K562 (cell line): ENCODE measurements at regions not wholly inside any gene's neighbourhood (a gene's known extent, or its start where the extent isn't known, plus 50 kb on each side); places are given as distances from the start of the nearest gene placed in this dataset.

Experiments used
- ATAC-seq: fragments of 200-7000 bp; cut with Tn5 transposase; 3 replicates; pipeline ENCODE4 v1.9.1; 2020; ENCODE audit warnings: moderate library complexity
- BruUV-seq: library from RNA; stranded (reverse); fragments of 400-500 nt; replicated peaks from 2 replicates; lab custom pipeline; 2021; lab: Mats Ljungman, UMichigan
- CTCF ChIA-PET: fragments of 300-600 bp; formaldehyde crosslinking; extraction: SDS; loops from one replicate; lab custom pipeline; 2021; ENCODE audit warnings: low intra/inter-chr PET ratio; lab: Yijun Ruan, JAX
- POLR2A ChIA-PET: fragments of 300-600, 350-650 bp; sonication (Branson Sonifier 250); formaldehyde crosslinking; extraction: SDS; loops from one replicate; lab custom pipeline; 2021; ENCODE audit warnings: antibody characterized with exemption, inconsistent platforms; lab: Yijun Ruan, JAX
- DNase-seq, 4 experiments: peaks; one replicate each; pipeline versions ENCODE4 v3.0.0 to v3.0.0-alpha.2; 2011 to 2018; ENCODE audit warnings: low spot score in 3 of 4, mixed read lengths in 3 of 4; ENCODE audit errors: extremely low read depth in 1 of 4
- FAIRE-seq: peaks from 2 replicates; lab custom pipeline; 2011; peaks lifted over from hg19 to GRCh38; lab: Jason Lieb, UNC
- H2AFZ ChIP-seq: 2 replicates; pipeline ENCODE4 v1.6.0; 2011; ENCODE audit warnings: low read depth, low read length, control low read depth, inconsistent platforms
- H3K27ac ChIP-seq: fragments of 200-600 bp; 3 replicates; pipeline ENCODE4 v1.8.0; 2011; ENCODE audit warnings: low read depth, mild to moderate bottlenecking, control low read depth, inconsistent platforms, low read length, moderate library complexity, mixed read lengths; ENCODE audit errors: extremely low read depth
- H3K27me3 ChIP-seq, 2 experiments: fragments of 300-600 bp in 1 of 2; 2 replicates in 1 of 2; 3 replicates in 1 of 2; pipeline versions ENCODE4 v1.6.0 to v1.8.0; 2011; ENCODE audit warnings: inconsistent platforms in 2 of 2, low read length in 2 of 2, mild to moderate bottlenecking in 1 of 2, mixed read lengths in 1 of 2, moderate library complexity in 1 of 2; ENCODE audit not compliant: control insufficient read depth in 2 of 2, insufficient read depth in 2 of 2
- H3K36me3 ChIP-seq: fragments of 300-600 bp; 3 replicates; pipeline ENCODE4 v1.8.0; 2011; ENCODE audit warnings: mild to moderate bottlenecking, low read length, inconsistent platforms; ENCODE audit not compliant: control insufficient read depth, insufficient read depth
- H3K4me1 ChIP-seq, 2 experiments: fragments of 200-600 bp in 1 of 2; replicated peaks in 1 of 2; 2 replicates in 1 of 2; 3 replicates in 1 of 2; pipeline versions ENCODE4 v1.5.1 to v1.8.0; 2011; ENCODE audit warnings: inconsistent platforms in 2 of 2, low read length in 2 of 2, mild to moderate bottlenecking in 1 of 2, mixed read lengths in 1 of 2, moderate library complexity in 1 of 2; ENCODE audit not compliant: control insufficient read depth in 2 of 2, insufficient read depth in 2 of 2
- H3K4me2 ChIP-seq: 2 replicates; pipeline ENCODE4 v1.6.1; 2011; ENCODE audit warnings: low read length, control low read depth, inconsistent platforms, mixed read lengths; ENCODE audit not compliant: insufficient read depth
- H3K4me3 ChIP-seq: fragments of 200-600 bp; sonication (generic), shearing (Covaris generic); 2 replicates; pipeline ENCODE4 v1.5.1; 2016; ENCODE audit warnings: control low read depth, inconsistent platforms
- H3K79me2 ChIP-seq: fragments of 200-600 bp; 3 replicates; pipeline ENCODE4 v1.8.0; 2011; ENCODE audit warnings: low read length, inconsistent platforms; ENCODE audit not compliant: control insufficient read depth, insufficient read depth
- H3K9ac ChIP-seq, 2 experiments: 2 replicates each; pipeline versions ENCODE4 v1.6.0 to v1.6.1; 2011; ENCODE audit warnings: low read depth in 2 of 2, low read length in 2 of 2, control low read depth in 1 of 2, inconsistent platforms in 1 of 2, mild to moderate bottlenecking in 1 of 2, mixed read lengths in 1 of 2; ENCODE audit not compliant: insufficient read depth in 1 of 2
- H3K9me1 ChIP-seq: one replicate; pipeline ENCODE4 v1.6.0; 2011; ENCODE audit warnings: inconsistent platforms, mild to moderate bottlenecking, low read length, moderate library complexity; ENCODE audit not compliant: control insufficient read depth, insufficient read depth
- H3K9me3 ChIP-seq: replicated peaks from 2 replicates; pipeline ENCODE4 v1.5.1; 2011; ENCODE audit warnings: low read depth, low read length, inconsistent platforms; ENCODE audit not compliant: control insufficient read depth, insufficient read depth
- H4K20me1 ChIP-seq: replicated peaks from 2 replicates; pipeline ENCODE4 v1.6.1; 2011; ENCODE audit warnings: low read length, inconsistent platforms, mixed read lengths; ENCODE audit not compliant: control insufficient read depth, insufficient read depth
- ARHGAP35 ChIP-seq: fragments of 450-650 bp; IDR thresholded peaks from 2 replicates; pipeline ENCODE4 v1.6.1; 2018; ENCODE audit not compliant: partially characterized antibody
- DNMT1 ChIP-seq: fragments of 450-650 bp; IDR thresholded peaks from 2 replicates; pipeline ENCODE4 v1.6.1; 2016; ENCODE audit warnings: antibody characterized with exemption, mild to moderate bottlenecking
- E2F5 ChIP-seq: sonication (generic); formaldehyde crosslinking; IDR thresholded peaks from 2 replicates; pipeline ENCODE4 v1.8.0; 2022; ENCODE audit warnings: mild to moderate bottlenecking, missing genetic modification reagents
- EHMT2 ChIP-seq: fragments of 450-650 bp; IDR thresholded peaks from 2 replicates; pipeline ENCODE4 v1.6.1; 2018; ENCODE audit warnings: antibody characterized with exemption
- HDAC1 ChIP-seq, 2 experiments: fragments of 450-650 bp; IDR thresholded peaks; 2 replicates each; pipeline ENCODE4 v1.6.1; 2016 to 2017; ENCODE audit warnings: inconsistent platforms in 1 of 2, mild to moderate bottlenecking in 1 of 2, moderate library complexity in 1 of 2
- MYNN ChIP-seq, 2 experiments: sonication (generic); formaldehyde crosslinking in 1 of 2; IDR thresholded peaks; 2 replicates each; pipeline versions ENCODE4 v1.5.0 to v1.6.1; 2016 to 2020; ENCODE audit warnings: antibody characterized with exemption in 1 of 2, missing genetic modification reagents in 1 of 2
- RB1 ChIP-seq: fragments of 450-650 bp; IDR thresholded peaks from 2 replicates; pipeline ENCODE4 v1.6.1; 2017; ENCODE audit warnings: low read depth, mild to moderate bottlenecking
- SNRNP70 ChIP-seq: fragments of 200-400 bp; formaldehyde crosslinking; optimal IDR thresholded peaks from 2 replicates; pipeline ENCODE3; 2017; ENCODE audit warnings: low read depth, low read length
- VEZF1 ChIP-seq: fragments of 200-800 bp; sonication (Bioruptor generic); IDR thresholded peaks from 2 replicates; pipeline ENCODE4 v1.6.1; 2017; ENCODE audit warnings: missing genetic modification characterization, missing compliant biosample characterization
- ZNF24 ChIP-seq: fragments of 450-650 bp; IDR thresholded peaks from 2 replicates; pipeline ENCODE4 v1.6.1; 2016
- ZNF76 ChIP-seq: fragments of 250-450 bp; sonication (Bioruptor Pico); IDR thresholded peaks from 2 replicates; pipeline ENCODE4 v1.4.0; 2020; ENCODE audit warnings: mild to moderate bottlenecking, moderate library complexity, borderline replicate concordance
- WGBS: fragments of 100-300 bp; shearing (Covaris generic); methylation state at CpG from one replicate; pipeline ENCODE4 v1.1.6; 2016; ENCODE audit warnings: low coverage, mixed read lengths; ENCODE audit not compliant: insufficient coverage; ENCODE audit errors: missing lambda C conversion rate; 5-methylcytosine and 5-hydroxymethylcytosine counted together
- in situ Hi-C: fragments of 300-500 bp; cut with MboI; formaldehyde crosslinking; loops from 4 replicates; pipeline ENCODE4 v1.15.0; 2018; ENCODE audit warnings: inconsistent platforms, mixed read lengths
- intact Hi-C: fragments of 100-400 bp; cut with micrococcal nuclease; formaldehyde crosslinking; loops from 2 replicates; pipeline ENCODE4 v1.14.2; 2022

DNA sequence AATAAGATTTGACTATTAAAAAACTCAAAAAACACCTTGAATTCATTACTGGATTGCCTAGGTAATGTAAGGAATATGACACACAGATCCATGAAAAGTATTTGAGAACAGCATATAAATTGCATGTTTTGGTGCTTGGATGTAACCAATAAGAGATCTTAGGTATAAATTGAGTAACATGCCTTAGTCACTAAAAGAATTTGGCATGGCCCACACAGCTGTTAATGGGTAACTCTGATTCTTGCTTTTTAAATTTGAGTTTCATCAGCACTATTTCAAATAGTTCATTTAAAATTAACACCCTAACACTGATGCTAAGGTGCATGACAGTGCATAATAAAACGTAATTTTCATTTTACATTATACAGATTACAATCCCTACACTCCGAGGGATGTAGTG lies 779.3 kb upstream of the WWC1 start:
- FAIRE-seq: no peak

More for the DNA sequence above, 779.3 kb upstream of the WWC1 start:
- H3K9ac ChIP-seq: no peak overlapping the region
- no peaks in the 10 kb centered on the region for H3K36me3 ChIP-seq
- H3K9me1 ChIP-seq: no peaks in the 10 kb centered on the region
- H3K79me2 ChIP-seq: no peaks in the 10 kb centered on the region
- 0% methylated on average over 2 of the region's 2 CpGs for WGBS
- no peaks in the 10 kb centered on the region for H4K20me1 ChIP-seq
- TF ChIP-seq ARHGAP35: no peak
- TF ChIP-seq SNRNP70: no peak
- TF ChIP-seq MYNN (IDR thresholded peaks at IDR 0.05): no peak
- TF ChIP-seq MYNN (CRISPR knock-in tag; IDR thresholded peaks at IDR 0.05): no peak
- no peak for TF ChIP-seq ZNF76
- no peak for TF ChIP-seq RB1
- no peak for TF ChIP-seq ZNF24
- TF ChIP-seq DNMT1: no peak
- TF ChIP-seq EHMT2: no peak
- TF ChIP-seq HDAC1 (IDR thresholded peaks at IDR 0.05): no peak
- TF ChIP-seq VEZF1 (CRISPR knock-in tag): no peak
- no peak for TF ChIP-seq E2F5
- TF ChIP-seq, all 486 proteins: peak for 0
- intact Hi-C loops: no loop called here
- no peaks in the 10 kb centered on the region for H3K9me3 ChIP-seq
- ATAC-seq (no peak), DNase-seq (no peak)
- ChIA-PET POLR2A (no interaction called here), CTCF (no interaction called here)
- no TSS peak for BruUV-seq
- no peak overlapping the region for H2AFZ ChIP-seq
- H3K4me1 ChIP-seq: no peaks in the 10 kb centered on the region
- in situ Hi-C loops: no loop called here
- no peak overlapping the region for H3K4me3 ChIP-seq
- H3K4me2 ChIP-seq: no peak overlapping the region
- no peaks in the 10 kb centered on the region for H3K27me3 ChIP-seq
- H3K27ac ChIP-seq: no peak overlapping the region
